ENCODE measurements at regions not wholly inside any gene's neighbourhood (a gene's known extent, or its start where the extent isn't known, plus 50 kb on each side); places are given as distances from the start of the nearest gene placed in this dataset.
"Not testable (repeated sequence)": the region's sequence is repeated elsewhere in the genome, so short reads cannot be mapped to it uniquely, and the experiment has no call there.

DNA sequence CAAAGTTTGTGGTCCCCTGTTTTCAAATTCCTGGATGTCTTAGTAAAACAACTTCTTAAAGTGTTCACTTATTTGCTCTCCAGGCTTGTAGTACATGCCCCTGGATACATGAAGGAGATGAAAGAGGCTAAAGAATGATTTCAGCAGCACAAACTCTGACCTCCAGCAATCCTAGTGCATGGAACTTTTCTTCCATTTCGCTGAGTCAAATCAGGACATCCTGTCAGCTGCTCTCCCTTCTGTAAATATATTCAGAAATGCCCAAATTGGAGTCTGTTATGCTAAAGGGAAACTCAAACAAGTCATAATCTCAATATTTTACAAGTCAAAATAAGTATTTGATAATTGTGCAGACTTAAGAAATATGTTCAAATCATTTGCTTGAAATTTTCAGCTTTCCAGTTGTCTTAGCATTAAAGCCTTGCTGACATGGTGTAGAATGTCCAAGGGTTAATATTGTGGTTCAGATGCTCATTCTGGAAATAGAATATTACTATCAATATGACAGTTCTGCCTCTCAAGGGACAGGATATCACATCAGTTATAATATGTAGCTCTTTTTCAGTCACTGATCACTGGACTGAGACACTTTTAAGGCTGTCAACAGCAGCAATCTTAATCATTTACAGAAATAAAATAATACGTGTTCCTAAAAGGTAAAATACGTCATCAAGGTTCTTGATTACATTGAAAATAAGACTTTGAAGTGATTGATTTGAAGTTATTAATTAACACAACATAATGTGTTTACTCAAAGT lies 1157.3 kb downstream of the PLA2G4A start:
- no peaks in the 10 kb centered on the region for H3K27me3 ChIP-seq
- DNase-seq: no peak
- WGBS, 2 donors: 68 to 73% methylated on average over 3 of the region's 3 CpGs

GRCh38 chr1:187987236-187987776 lies 1158.6 kb downstream of the PLA2G4A start:
- Histone ChIP-seq H3K27ac (no peak overlapping the region), H3K4me1 (no peaks in the 10 kb centered on the region), H3K27me3 (no peaks in the 10 kb centered on the region), H3K4me3 (replicated peaks in 1 of 3) (no peak overlapping the region), H3K9me3 (no peaks in the 10 kb centered on the region), H3K36me3 (no peaks in the 10 kb centered on the region)
- no peak for TF ChIP-seq POLR2A (IDR thresholded peaks at IDR 0.05)
- TF ChIP-seq CTCF (IDR thresholded peaks at IDR 0.05): no peak
- intact Hi-C loops (cut with DNase I): no loop called here
- DNase-seq: no peak
- 94% methylated on average over 1 of the region's 1 CpG for WGBS, 2 donors

More for the DNA sequence above, 1157.3 kb downstream of the PLA2G4A start:
- Histone ChIP-seq H3K27ac (no peak overlapping the region), H3K9me3 (no peaks in the 10 kb centered on the region), H3K4me1 (no peaks in the 10 kb centered on the region), H3K4me3 (replicated peaks in 1 of 3) (no peak overlapping the region), H3K36me3 (no peaks in the 10 kb centered on the region)
- TF ChIP-seq CTCF (IDR thresholded peaks at IDR 0.05) (no peak), POLR2A (IDR thresholded peaks at IDR 0.05) (no peak)
- intact Hi-C loops (cut with DNase I): no loop called here

- H3K27ac ChIP-seq: no peak overlapping the region
- H3K4me1 ChIP-seq: no peaks in the 10 kb centered on the region
- H3K27me3 ChIP-seq: no peaks in the 10 kb centered on the region
- H3K9me3 ChIP-seq: no peaks in the 10 kb centered on the region
- no peak for DNase-seq
- H3K4me3 ChIP-seq (replicated peaks in 1 of 3): no peak overlapping the region
- TF ChIP-seq POLR2A (IDR thresholded peaks at IDR 0.05): no peak
- TF ChIP-seq CTCF (IDR thresholded peaks at IDR 0.05): no peak
- intact Hi-C loops (cut with DNase I): no loop called here
- no peaks in the 10 kb centered on the region for H3K36me3 ChIP-seq
These were observed 1163.2 kb downstream of the PLA2G4A start for GRCh38 chr1:187991944-187992343.

GRCh38 chr1:187996780-187997179 lies 1168.0 kb downstream of the PLA2G4A start:
- no peak overlapping the region for H3K4me3 ChIP-seq (replicated peaks in 1 of 3)
- no peak overlapping the region for H3K27ac ChIP-seq
- no peaks in the 10 kb centered on the region for H3K9me3 ChIP-seq
- no peaks in the 10 kb centered on the region for H3K36me3 ChIP-seq
- no peaks in the 10 kb centered on the region for H3K27me3 ChIP-seq
- TF ChIP-seq POLR2A (IDR thresholded peaks at IDR 0.05) (no peak), CTCF (IDR thresholded peaks at IDR 0.05) (no peak)
- no peak for DNase-seq
- no peaks in the 10 kb centered on the region for H3K4me1 ChIP-seq
- intact Hi-C loops (cut with DNase I): no loop called here

- intact Hi-C loops (cut with DNase I): no loop called here
- TF ChIP-seq CTCF (IDR thresholded peaks at IDR 0.05) (no peak), POLR2A (IDR thresholded peaks at IDR 0.05) (no peak)
- Histone ChIP-seq H3K27ac (no peak overlapping the region), H3K27me3 (no peaks in the 10 kb centered on the region), H3K4me1 (no peaks in the 10 kb centered on the region), H3K4me3 (replicated peaks in 1 of 3) (no peak overlapping the region), H3K36me3 (no peaks in the 10 kb centered on the region), H3K9me3 (no peaks in the 10 kb centered on the region)
- no peak for DNase-seq
These were observed 1171.2 kb downstream of the PLA2G4A start for GRCh38 chr1:187999973-188000372.

GRCh38 chr1:188003687-188004086 lies 1174.9 kb downstream of the PLA2G4A start:
- H3K4me1 ChIP-seq; H3K27ac ChIP-seq; DNase-seq; H3K9me3 ChIP-seq; intact Hi-C loops (cut with DNase I); H3K36me3 ChIP-seq; H3K27me3 ChIP-seq; H3K4me3 ChIP-seq (replicated peaks in 1 of 3): not testable (repeated sequence)
- WGBS, 2 donors: 76 to 78% methylated on average over 1 of the region's 1 CpG
